ENCODE measurements at regions not wholly inside any gene's neighbourhood (a gene's known extent, or its start where the extent isn't known, plus 50 kb on each side); places are given as distances from the start of the nearest gene placed in this dataset.

GRCh38 chr2:207252416-207252815, 86.7 kb upstream of the KLF7 start:
- Histone ChIP-seq H3K36me3 (ENCODE audit: control insufficient read depth, insufficient read depth, low read length) (no peaks in the 10 kb centered on the region), H3K27me3 (ENCODE audit: control insufficient read depth, insufficient read depth, low read length) (no peaks in the 10 kb centered on the region), H3K79me2 (no peaks in the 10 kb centered on the region), H2AFZ (no peak overlapping the region), H3K27ac (no peak overlapping the region), H3K4me2 (ENCODE audit: low read length) (no peak overlapping the region), H3K9me3 (ENCODE audit: control insufficient read depth, low read length) (no peaks in the 10 kb centered on the region), H3K4me3 (ENCODE audit: low read depth, low read length) (no peak overlapping the region), H3K9ac (no peak overlapping the region), H3K4me1 (no peaks in the 10 kb centered on the region)
- TF ChIP-seq, protein P1, sequence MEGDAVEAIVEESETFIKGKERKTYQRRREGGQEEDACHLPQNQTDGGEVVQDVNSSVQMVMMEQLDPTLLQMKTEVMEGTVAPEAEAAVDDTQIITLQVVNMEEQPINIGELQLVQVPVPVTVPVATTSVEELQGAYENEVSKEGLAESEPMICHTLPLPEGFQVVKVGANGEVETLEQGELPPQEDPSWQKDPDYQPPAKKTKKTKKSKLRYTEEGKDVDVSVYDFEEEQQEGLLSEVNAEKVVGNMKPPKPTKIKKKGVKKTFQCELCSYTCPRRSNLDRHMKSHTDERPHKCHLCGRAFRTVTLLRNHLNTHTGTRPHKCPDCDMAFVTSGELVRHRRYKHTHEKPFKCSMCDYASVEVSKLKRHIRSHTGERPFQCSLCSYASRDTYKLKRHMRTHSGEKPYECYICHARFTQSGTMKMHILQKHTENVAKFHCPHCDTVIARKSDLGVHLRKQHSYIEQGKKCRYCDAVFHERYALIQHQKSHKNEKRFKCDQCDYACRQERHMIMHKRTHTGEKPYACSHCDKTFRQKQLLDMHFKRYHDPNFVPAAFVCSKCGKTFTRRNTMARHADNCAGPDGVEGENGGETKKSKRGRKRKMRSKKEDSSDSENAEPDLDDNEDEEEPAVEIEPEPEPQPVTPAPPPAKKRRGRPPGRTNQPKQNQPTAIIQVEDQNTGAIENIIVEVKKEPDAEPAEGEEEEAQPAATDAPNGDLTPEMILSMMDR (IDR thresholded peaks at IDR 0.05), result no peak

GRCh38 chr2:207252979-207253645, 87.4 kb upstream of the KLF7 start:
- no peak overlapping the region for H3K27ac ChIP-seq
- TF ChIP-seq, protein P1 (IDR thresholded peaks at IDR 0.05), result no peak

DNA sequence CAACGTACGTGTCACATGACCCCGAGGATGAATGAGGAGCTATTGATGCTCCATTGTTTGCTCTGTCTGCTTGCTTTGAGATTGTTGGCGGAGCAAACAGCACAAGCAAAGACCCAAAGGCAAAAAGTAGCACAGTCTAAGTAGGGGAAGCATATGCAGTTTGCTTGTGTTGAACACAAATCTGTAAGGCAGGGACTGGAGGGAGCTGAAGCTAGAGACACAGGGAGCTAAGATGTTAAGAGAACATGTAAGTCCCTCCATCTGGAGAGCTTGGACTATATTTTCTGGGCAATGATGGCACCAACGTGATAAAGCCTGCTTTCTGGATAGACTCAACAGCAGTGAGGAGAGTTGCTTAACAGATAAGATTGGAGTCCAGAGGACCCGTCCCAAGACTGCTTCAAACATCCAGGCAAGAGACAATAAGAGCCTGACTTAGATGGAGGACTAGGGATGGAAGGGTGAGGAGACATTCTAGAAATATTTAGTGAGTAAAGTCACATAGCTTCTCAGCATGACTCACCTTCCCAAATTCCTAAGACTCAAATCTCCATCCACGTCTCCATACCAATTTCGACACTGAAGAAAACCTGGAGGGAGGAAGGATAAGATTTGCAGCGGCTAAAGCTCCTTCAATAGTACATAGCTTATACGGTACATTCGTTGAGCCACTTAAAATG, 88.1 kb upstream of the KLF7 start:
- H3K27me3 ChIP-seq (ENCODE audit: control insufficient read depth, insufficient read depth, low read length), result no peaks in the 10 kb centered on the region
- no peak overlapping the region for H3K4me3 ChIP-seq (ENCODE audit: low read depth, low read length)
- no peaks in the 10 kb centered on the region for H3K9me3 ChIP-seq (ENCODE audit: control insufficient read depth, low read length)
- no peaks in the 10 kb centered on the region for H3K79me2 ChIP-seq
- no peaks in the 10 kb centered on the region for H3K4me1 ChIP-seq
- TF ChIP-seq, protein P1 (IDR thresholded peaks at IDR 0.05), result no peak
- no peaks in the 10 kb centered on the region for H3K36me3 ChIP-seq (ENCODE audit: control insufficient read depth, insufficient read depth, low read length)
- no peak overlapping the region for H2AFZ ChIP-seq
- no peak overlapping the region for H3K27ac ChIP-seq
- H3K9ac ChIP-seq, result no peak overlapping the region
- H3K4me2 ChIP-seq (ENCODE audit: low read length), result no peak overlapping the region

More at GRCh38 chr2:207252979-207253645, 87.4 kb upstream of the KLF7 start:
- Histone ChIP-seq H3K79me2 (no peaks in the 10 kb centered on the region), H3K9me3 (ENCODE audit: control insufficient read depth, low read length) (no peaks in the 10 kb centered on the region), H3K36me3 (ENCODE audit: control insufficient read depth, insufficient read depth, low read length) (no peaks in the 10 kb centered on the region), H3K27me3 (ENCODE audit: control insufficient read depth, insufficient read depth, low read length) (no peaks in the 10 kb centered on the region), H3K4me1 (no peaks in the 10 kb centered on the region), H3K4me3 (ENCODE audit: low read depth, low read length) (no peak overlapping the region), H3K9ac (no peak overlapping the region), H2AFZ (no peak overlapping the region), H3K4me2 (ENCODE audit: low read length) (no peak overlapping the region)

DNA sequence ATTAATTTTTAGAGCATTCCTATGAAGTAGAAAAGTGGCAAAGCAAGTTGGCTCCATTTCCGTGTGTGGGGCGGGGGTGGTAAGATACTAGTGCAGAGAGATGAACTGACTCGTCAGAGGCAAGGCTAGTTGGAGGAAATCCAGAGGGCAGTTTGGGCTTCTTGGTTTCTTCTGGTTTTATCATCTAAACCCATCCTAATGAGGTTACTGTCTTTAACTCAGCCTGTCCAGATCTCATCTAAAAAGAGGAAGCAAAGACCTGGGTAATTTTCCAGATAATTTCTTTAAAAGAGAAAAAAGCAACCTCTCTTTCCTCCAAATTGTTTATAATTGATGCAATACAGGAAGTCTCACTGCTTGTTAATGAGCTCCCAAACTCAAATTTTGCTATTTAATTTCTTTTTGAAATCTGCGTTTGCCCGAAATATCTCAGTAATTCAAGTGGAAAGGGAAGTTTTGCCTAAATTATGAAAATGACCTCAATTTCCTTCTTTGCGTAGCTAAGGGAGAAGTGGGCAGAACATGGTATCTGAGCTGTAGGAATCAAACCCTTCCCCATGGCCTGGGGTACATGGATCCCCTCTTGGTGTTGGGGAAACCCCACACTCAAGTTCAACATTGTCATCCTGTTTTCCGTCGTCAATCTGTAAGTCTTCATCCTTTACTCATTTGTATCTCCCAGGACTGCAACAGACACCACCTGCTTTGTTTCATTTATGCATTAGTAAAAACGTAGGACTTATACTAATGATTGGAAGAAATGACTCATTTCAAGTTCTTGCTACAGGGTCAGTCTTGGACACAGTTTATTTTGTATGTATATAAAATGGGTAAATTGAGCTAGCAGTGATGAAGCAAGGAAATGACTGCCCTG, 89.1 kb upstream of the KLF7 start:
- Histone ChIP-seq H3K9me3 (ENCODE audit: control insufficient read depth, low read length) (no peaks in the 10 kb centered on the region), H3K79me2 (no peaks in the 10 kb centered on the region), H2AFZ (no peak overlapping the region), H3K9ac (no peak overlapping the region), H3K36me3 (ENCODE audit: control insufficient read depth, insufficient read depth, low read length) (no peaks in the 10 kb centered on the region), H3K4me1 (no peaks in the 10 kb centered on the region), H3K27ac (no peak overlapping the region), H3K4me2 (ENCODE audit: low read length) (no peak overlapping the region), H3K4me3 (ENCODE audit: low read depth, low read length) (no peak overlapping the region), H3K27me3 (ENCODE audit: control insufficient read depth, insufficient read depth, low read length) (no peaks in the 10 kb centered on the region)
- TF ChIP-seq, protein P1 (IDR thresholded peaks at IDR 0.05), result no peak

Data from parathyroid adenoma (tissue), 2 donors.